ENCODE measurements at regions not wholly inside any gene's neighbourhood (a gene's known extent, or its start where the extent isn't known, plus 50 kb on each side); places are given as distances from the start of the nearest gene placed in this dataset.
"Not testable (repeated sequence)": the region's sequence is repeated elsewhere in the genome, so short reads cannot be mapped to it uniquely, and the experiment has no call there.

- H3K79me1 ChIP-seq (ENCODE audit: low read depth in 1 of 2, low read length in 2 of 2); H3K9me3 ChIP-seq (ENCODE audit: control insufficient read depth, insufficient read depth, low read length); H3K4me3 ChIP-seq (ENCODE audit: insufficient read depth, low read depth, low read length); H3K27ac ChIP-seq (ENCODE audit: insufficient read depth, low read length); H3K18ac ChIP-seq (ENCODE audit: low read depth, low read length); H2BK20ac ChIP-seq (ENCODE audit: low read depth, low read length); in situ Hi-C loops (cut with MboI; ENCODE audit: low sequenced_read_pairs); H4K5ac ChIP-seq (ENCODE audit: low read depth, low read length); H2BK15ac ChIP-seq (ENCODE audit: low read depth, low read length); H3K4ac ChIP-seq (ENCODE audit: low read depth, low read length); H2AFZ ChIP-seq (replicated peaks; ENCODE audit: low read length, poor library complexity); H4K20me1 ChIP-seq (ENCODE audit: insufficient read depth, low read length); H3K23ac ChIP-seq (ENCODE audit: low read depth, low read length); H4K91ac ChIP-seq (ENCODE audit: insufficient read depth, low read depth, low read length); H3K14ac ChIP-seq (replicated peaks; ENCODE audit: low read depth, low read length); H3K4me1 ChIP-seq (ENCODE audit: control insufficient read depth, insufficient read depth, low read length); DNase-seq; H2BK5ac ChIP-seq (ENCODE audit: low read depth, low read length, poor library complexity, severe bottlenecking); H3K56ac ChIP-seq (ENCODE audit: extremely low read depth, insufficient read depth, low read length); H3K27me3 ChIP-seq (ENCODE audit: control insufficient read depth, insufficient read depth, low read length); POLR2A ChIA-PET (ENCODE audit: unreplicated experiment); H2BK120ac ChIP-seq (ENCODE audit: low read depth, low read length); BruUV-seq (replicated peaks); H3K9me1 ChIP-seq (ENCODE audit: insufficient read depth, low read length); ATAC-seq (ENCODE audit: low read depth); intact Hi-C loops (cut with micrococcal nuclease); H3K36me3 ChIP-seq (ENCODE audit: control insufficient read depth, insufficient read depth, low read length); H4K8ac ChIP-seq (ENCODE audit: low read depth in 2 of 2, low read length in 2 of 2); CTCF ChIA-PET; H2AK9ac ChIP-seq (replicated peaks; ENCODE audit: low read depth, low read length, poor library complexity); H3K9ac ChIP-seq (ENCODE audit: low read depth, low read length); H3K4me2 ChIP-seq (ENCODE audit: low read depth, low read length); dilution Hi-C loops (cut with HindIII; ENCODE audit: low sequenced_read_pairs, unreplicated experiment); H2AK5ac ChIP-seq (ENCODE audit: low read depth, low read length): not testable (repeated sequence)
- WGBS, 2 experiments (ENCODE audit: extremely low coverage in 2 of 2, insufficient read length in 1 of 2) = 81% methylated on average over 5 of the region's 26 CpGs; no CpG with 5 or more reads in 1 of the 2 experiments
Measured at GRCh38 chr14:23891717-23892116, 61.9 kb upstream of the DHRS4 start.

- H3K18ac ChIP-seq (ENCODE audit: low read depth, low read length); H2AK9ac ChIP-seq (replicated peaks; ENCODE audit: low read depth, low read length, poor library complexity); H3K4me1 ChIP-seq (ENCODE audit: control insufficient read depth, insufficient read depth, low read length); H2BK20ac ChIP-seq (ENCODE audit: low read depth, low read length); H2BK120ac ChIP-seq (ENCODE audit: low read depth, low read length); intact Hi-C loops (cut with micrococcal nuclease); in situ Hi-C loops (cut with MboI; ENCODE audit: low sequenced_read_pairs); dilution Hi-C loops (cut with HindIII; ENCODE audit: low sequenced_read_pairs, unreplicated experiment); H3K56ac ChIP-seq (ENCODE audit: extremely low read depth, insufficient read depth, low read length); H4K20me1 ChIP-seq (ENCODE audit: insufficient read depth, low read length); ATAC-seq (ENCODE audit: low read depth); H3K4me2 ChIP-seq (ENCODE audit: low read depth, low read length); H2AFZ ChIP-seq (replicated peaks; ENCODE audit: low read length, poor library complexity); H3K79me1 ChIP-seq (ENCODE audit: low read depth in 1 of 2, low read length in 2 of 2); H3K36me3 ChIP-seq (ENCODE audit: control insufficient read depth, insufficient read depth, low read length); H3K27me3 ChIP-seq (ENCODE audit: control insufficient read depth, insufficient read depth, low read length); H3K27ac ChIP-seq (ENCODE audit: insufficient read depth, low read length); H4K8ac ChIP-seq (ENCODE audit: low read depth in 2 of 2, low read length in 2 of 2); CTCF ChIA-PET; H3K9me1 ChIP-seq (ENCODE audit: insufficient read depth, low read length); H2BK15ac ChIP-seq (ENCODE audit: low read depth, low read length); H3K14ac ChIP-seq (replicated peaks; ENCODE audit: low read depth, low read length); H4K91ac ChIP-seq (ENCODE audit: insufficient read depth, low read depth, low read length); POLR2A ChIA-PET (ENCODE audit: unreplicated experiment); H2BK5ac ChIP-seq (ENCODE audit: low read depth, low read length, poor library complexity, severe bottlenecking); H3K9me3 ChIP-seq (ENCODE audit: control insufficient read depth, insufficient read depth, low read length); H4K5ac ChIP-seq (ENCODE audit: low read depth, low read length); H3K4ac ChIP-seq (ENCODE audit: low read depth, low read length); DNase-seq; H3K23ac ChIP-seq (ENCODE audit: low read depth, low read length); BruUV-seq (replicated peaks); H3K9ac ChIP-seq (ENCODE audit: low read depth, low read length); H3K4me3 ChIP-seq (ENCODE audit: insufficient read depth, low read depth, low read length); H2AK5ac ChIP-seq (ENCODE audit: low read depth, low read length): not testable (repeated sequence)
- WGBS, 2 experiments (ENCODE audit: extremely low coverage in 2 of 2, insufficient read length in 1 of 2) = no CpG with 5 or more reads among the region's 3 CpGs
Measured at GRCh38 chr14:23892289-23892688, 61.3 kb upstream of the DHRS4 start.

Data from IMR-90 (cell line).